PFSK-1 (cell line): ENCODE measurements at regions not wholly inside any gene's neighbourhood (a gene's known extent, or its start where the extent isn't known, plus 50 kb on each side); places are given as distances from the start of the nearest gene placed in this dataset.

Experiments
- FOXP2 ChIP-seq: optimal IDR thresholded peaks from 2 replicates; pipeline ENCODE3; 2011; ENCODE audit warnings: borderline replicate concordance, control low read depth, inconsistent platforms; ENCODE audit not compliant: insufficient read depth; ENCODE audit errors: extremely low read length, extremely low read depth
- POLR2AphosphoS5 ChIP-seq: IDR thresholded peaks from 2 replicates; pipeline ENCODE4 v1.6.1; 2012; ENCODE audit warnings: low read depth, mild to moderate bottlenecking, control low read depth, low read length, moderate library complexity
- REST ChIP-seq, 2 experiments: IDR thresholded peaks; 2 replicates each; pipeline versions ENCODE4 v1.6.1 to v1.8.0; 2011 to 2012; ENCODE audit warnings: low read depth in 2 of 2, low read length in 2 of 2, control low read depth in 1 of 2, inconsistent platforms in 1 of 2, mild to moderate bottlenecking in 1 of 2, moderate library complexity in 1 of 2; ENCODE audit not compliant: insufficient read depth in 1 of 2
- SIN3A ChIP-seq: IDR thresholded peaks from 2 replicates; pipeline ENCODE4 v1.6.1; 2012; ENCODE audit warnings: mild to moderate bottlenecking, low read length, moderate library complexity, borderline replicate concordance; ENCODE audit not compliant: insufficient read depth
- TAF1 ChIP-seq: IDR thresholded peaks from 2 replicates; pipeline ENCODE4 v1.6.1; 2012; ENCODE audit warnings: low read length, control low read depth, borderline replicate concordance; ENCODE audit not compliant: insufficient read depth

- TF ChIP-seq TAF1 (no peak), REST (IDR thresholded peaks at IDR 0.05; ENCODE audit: insufficient read depth in 1 of 2, low read depth in 2 of 2, low read length in 2 of 2) (no peak), POLR2AphosphoS5 (no peak), FOXP2 (no peak), SIN3A (no peak)
Observed at GRCh38 chr9:30972654-30973053, 1411.8 kb upstream of the ACO1 start.

- TF ChIP-seq POLR2AphosphoS5 (no peak), SIN3A (no peak), FOXP2 (no peak), TAF1 (no peak), REST (IDR thresholded peaks at IDR 0.05; ENCODE audit: insufficient read depth in 1 of 2, low read depth in 2 of 2, low read length in 2 of 2) (no peak)
Observed at GRCh38 chr9:30977965-30978364, 1406.5 kb upstream of the ACO1 start.

- TF ChIP-seq SIN3A (no peak), REST (IDR thresholded peaks at IDR 0.05; ENCODE audit: insufficient read depth in 1 of 2, low read depth in 2 of 2, low read length in 2 of 2) (no peak), TAF1 (no peak), FOXP2 (no peak), POLR2AphosphoS5 (no peak)
Observed at GRCh38 chr9:30982301-30982700, 1402.1 kb upstream of the ACO1 start.

- TF ChIP-seq FOXP2 (no peak), POLR2AphosphoS5 (no peak), SIN3A (no peak), TAF1 (no peak), REST (IDR thresholded peaks at IDR 0.05; ENCODE audit: insufficient read depth in 1 of 2, low read depth in 2 of 2, low read length in 2 of 2) (no peak)
Observed at GRCh38 chr9:30995956-30996738, 1388.3 kb upstream of the ACO1 start.
